Breast epithelium (tissue), 3 donors: ENCODE measurements at regions not wholly inside any gene's neighbourhood (a gene's known extent, or its start where the extent isn't known, plus 50 kb on each side); places are given as distances from the start of the nearest gene placed in this dataset.

Experiments used
- POLR2A ChIP-seq: fragments of 450-650 bp; IDR thresholded peaks from one replicate; pipeline ENCODE4 v1.6.1; 2016; ENCODE audit warnings: antibody characterized with exemption, mild to moderate bottlenecking, moderate library complexity
- TF ChIP-seq, protein P1 (sequence below), 3 donors: fragments of 450-650 bp; IDR thresholded peaks; one replicate each; pipeline ENCODE4 v1.5.1; 2016 to 2017; ENCODE audit warnings: antibody characterized with exemption in 3 of 3, mild to moderate bottlenecking in 3 of 3, moderate library complexity in 3 of 3

DNA sequence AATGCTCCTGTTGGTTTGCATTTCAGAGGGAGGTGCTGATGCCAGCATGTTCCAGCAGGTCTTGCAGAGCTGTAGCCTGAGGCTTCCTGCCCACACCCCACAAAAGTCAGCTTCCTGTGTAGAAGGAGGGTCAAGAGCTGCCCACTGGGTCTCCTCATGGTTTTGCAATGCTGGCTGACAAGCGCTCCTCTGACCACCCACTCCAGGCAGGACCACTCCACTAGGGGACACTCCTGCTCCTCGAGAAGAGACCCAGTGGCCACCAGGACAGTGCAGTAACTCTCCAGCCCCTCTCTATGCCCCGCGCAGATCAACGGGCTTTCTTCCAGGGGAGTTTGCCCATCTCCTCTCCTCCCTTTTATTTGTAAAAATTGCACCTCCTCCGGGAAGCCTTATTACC lies 72.9 kb upstream of the UQCRFS1 start:
- TF ChIP-seq, protein P1, sequence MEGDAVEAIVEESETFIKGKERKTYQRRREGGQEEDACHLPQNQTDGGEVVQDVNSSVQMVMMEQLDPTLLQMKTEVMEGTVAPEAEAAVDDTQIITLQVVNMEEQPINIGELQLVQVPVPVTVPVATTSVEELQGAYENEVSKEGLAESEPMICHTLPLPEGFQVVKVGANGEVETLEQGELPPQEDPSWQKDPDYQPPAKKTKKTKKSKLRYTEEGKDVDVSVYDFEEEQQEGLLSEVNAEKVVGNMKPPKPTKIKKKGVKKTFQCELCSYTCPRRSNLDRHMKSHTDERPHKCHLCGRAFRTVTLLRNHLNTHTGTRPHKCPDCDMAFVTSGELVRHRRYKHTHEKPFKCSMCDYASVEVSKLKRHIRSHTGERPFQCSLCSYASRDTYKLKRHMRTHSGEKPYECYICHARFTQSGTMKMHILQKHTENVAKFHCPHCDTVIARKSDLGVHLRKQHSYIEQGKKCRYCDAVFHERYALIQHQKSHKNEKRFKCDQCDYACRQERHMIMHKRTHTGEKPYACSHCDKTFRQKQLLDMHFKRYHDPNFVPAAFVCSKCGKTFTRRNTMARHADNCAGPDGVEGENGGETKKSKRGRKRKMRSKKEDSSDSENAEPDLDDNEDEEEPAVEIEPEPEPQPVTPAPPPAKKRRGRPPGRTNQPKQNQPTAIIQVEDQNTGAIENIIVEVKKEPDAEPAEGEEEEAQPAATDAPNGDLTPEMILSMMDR (IDR thresholded peaks at IDR 0.05): no peak
- no peak for TF ChIP-seq POLR2A
